ENCODE measurements at regions not wholly inside any gene's neighbourhood (a gene's known extent, or its start where the extent isn't known, plus 50 kb on each side); places are given as distances from the start of the nearest gene placed in this dataset.

GRCh38 chr4:138320831-138321230 is 78.7 kb upstream of the SLC7A11 start:
- DNase-seq (ENCODE audit: low read depth in 2 of 2), result no peak

DNA sequence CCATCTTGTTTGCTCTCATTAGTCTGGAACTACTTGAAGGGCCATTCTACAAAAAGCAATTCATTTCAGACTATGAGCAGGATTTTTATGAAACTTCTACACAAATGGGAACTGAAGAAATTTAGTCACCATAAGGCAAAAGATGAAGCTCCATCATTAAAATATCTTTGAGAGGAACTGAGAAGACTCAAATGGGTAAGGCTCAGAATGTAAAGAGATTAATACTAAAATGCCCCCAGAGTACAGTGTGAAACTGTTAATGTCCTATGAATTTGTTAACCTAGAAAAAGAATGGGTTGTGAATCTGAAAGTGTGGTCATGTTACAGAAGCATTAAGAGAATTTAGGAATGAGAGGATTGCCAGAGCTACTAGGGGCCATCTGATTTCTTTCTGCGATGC is 77.9 kb upstream of the SLC7A11 start:
- no peak for DNase-seq (ENCODE audit: low read depth in 2 of 2)

- DNase-seq (ENCODE audit: low read depth in 2 of 2), result no peak
Measured at GRCh38 chr4:138317175-138317748, 75.1 kb upstream of the SLC7A11 start.

DNA sequence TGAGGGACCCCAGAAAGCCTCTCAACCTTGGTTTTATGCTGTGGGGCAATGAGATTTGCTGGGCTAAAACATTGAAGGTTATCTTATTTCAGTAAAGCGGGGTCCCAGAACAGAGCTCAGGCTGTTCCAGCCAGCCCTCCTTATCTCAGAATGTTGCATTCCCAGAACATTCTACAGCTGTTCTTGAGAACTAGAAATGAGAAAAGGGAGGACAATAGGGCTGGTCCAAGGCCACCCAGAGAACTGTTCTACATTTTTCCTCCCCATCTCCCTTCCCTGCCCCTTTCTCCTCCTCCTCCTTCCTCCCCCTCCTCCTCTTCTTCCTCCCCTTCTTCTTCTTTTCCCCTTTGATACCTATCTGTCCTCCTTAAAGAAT is 70.4 kb upstream of the SLC7A11 start:
- no peak for DNase-seq (ENCODE audit: low read depth in 2 of 2)

DNA sequence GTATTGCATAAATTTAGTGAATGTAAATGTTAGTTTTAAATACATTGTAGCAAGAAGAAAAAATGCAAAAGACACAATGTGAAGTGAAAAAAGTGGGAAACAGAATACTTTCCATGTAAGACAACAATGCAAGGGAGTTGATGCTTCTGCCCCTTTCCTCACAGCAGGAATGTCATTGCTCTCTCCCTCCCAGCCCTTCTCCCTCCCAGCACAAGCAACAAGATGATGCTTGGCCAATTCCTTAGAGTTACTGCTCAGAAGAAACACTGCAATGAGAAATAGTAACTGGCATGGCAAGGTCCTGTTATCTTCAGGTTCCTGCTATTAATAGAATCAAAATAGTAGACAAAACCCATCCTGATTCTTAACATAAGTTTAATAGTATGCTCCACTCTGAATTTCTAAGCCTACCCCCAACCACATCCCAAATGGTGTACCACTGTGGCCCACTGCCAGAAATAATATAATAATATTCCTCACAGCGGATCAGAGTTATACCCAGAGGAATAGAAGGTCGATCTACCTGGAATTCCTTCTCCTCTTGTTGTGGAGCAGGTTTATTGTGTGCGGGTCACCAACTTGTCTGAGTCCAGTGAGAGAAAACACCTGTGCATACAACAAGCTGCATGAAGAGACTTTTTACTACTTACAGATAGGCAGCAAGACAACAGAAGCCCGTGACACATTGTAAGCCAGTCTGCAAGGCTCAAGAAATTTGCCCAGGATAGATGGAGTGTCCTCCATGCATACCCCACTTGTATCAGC is 69.8 kb upstream of the SLC7A11 start:
- DNase-seq (ENCODE audit: low read depth in 2 of 2), result no peak

- no peak for DNase-seq (ENCODE audit: low read depth in 2 of 2)
Measured at GRCh38 chr4:138310991-138311390, 68.8 kb upstream of the SLC7A11 start.

- no peak for DNase-seq (ENCODE audit: low read depth in 2 of 2)
Measured at GRCh38 chr4:138310498-138310897, 68.3 kb upstream of the SLC7A11 start.

DNA sequence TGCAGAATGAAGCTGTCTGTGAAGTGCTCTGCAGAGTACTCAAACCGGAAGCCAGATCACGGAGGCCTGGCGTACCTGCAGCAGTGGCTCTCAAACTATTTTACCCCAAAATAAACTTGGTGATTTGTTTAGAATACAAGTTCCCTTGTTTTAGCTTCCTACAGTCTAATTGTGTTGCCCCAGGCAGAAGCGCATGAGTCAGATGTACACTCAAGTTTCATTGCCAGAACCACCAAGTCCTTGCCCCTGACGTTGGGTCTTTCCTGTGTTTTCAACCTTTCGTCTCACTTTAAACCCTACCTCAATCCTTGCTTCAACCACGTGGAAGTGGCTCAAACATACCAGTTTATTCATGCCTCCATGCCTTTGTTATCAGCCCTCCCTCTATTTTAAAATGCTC is 66.2 kb upstream of the SLC7A11 start:
- no peak for DNase-seq (ENCODE audit: low read depth in 2 of 2)

DNA sequence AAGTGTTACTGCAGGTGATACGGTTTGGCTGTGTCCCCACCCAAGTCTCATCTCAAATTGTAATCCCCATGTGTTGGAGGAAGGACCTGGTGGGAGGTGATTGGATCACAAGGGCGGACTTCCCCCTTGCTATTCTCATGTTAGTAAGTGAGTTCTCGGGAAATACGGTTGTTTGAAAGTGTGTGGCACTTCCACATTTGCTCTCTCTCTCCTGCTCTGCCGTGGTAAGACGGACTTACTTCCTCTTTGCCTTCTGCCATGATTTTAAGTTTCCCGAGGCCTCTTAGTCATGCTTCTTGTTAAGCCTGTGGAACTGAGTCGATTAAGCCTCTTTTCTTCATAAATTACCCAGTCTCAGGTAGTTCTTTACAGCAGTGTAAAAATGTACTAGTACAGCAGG is 65.2 kb upstream of the SLC7A11 start:
- no peak for DNase-seq (ENCODE audit: low read depth in 2 of 2)

GRCh38 chr4:138305050-138305449 is 62.9 kb upstream of the SLC7A11 start:
- DNase-seq (ENCODE audit: low read depth in 2 of 2), result no peak

DNA sequence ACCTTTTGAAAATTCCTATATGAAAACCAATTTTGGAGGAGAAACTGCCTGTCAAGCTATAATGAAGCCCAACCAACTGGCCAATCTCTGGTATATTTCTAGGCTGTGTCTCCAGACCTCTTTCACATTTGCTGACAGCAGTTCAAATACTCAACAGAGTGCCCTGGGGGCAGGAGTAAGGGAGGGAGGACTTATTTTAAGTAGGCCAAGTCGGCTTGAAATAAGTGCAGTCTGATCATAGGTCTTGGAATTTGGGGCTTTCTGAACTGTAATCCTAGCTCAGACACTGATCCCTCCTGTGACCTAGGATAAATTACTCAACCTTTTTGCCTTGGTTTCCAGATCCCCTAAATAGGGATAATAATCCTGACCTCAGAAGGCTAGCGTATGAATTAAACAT is 59.4 kb upstream of the SLC7A11 start:
- DNase-seq (ENCODE audit: low read depth in 2 of 2), result no peak

DNA sequence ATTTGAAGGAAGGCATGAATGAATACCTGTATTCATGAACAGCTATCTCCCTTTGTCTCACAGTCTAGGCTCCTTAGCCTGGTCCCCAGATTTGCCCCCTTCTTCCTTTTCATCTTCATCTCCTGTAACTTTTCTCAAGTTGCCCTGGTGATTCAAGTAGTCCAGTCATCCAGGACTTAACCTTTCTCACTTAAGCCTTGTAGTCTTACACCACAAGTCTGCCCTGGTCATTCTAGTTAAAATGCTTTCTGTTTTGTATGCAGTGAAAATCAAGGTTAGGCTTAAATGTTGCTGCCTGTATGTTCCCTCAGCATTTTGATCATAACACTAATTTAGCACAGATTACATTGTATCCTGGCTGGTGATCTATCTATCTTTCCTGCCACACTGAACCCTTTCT is 58.5 kb upstream of the SLC7A11 start:
- DNase-seq (ENCODE audit: low read depth in 2 of 2), result no peak

DNA sequence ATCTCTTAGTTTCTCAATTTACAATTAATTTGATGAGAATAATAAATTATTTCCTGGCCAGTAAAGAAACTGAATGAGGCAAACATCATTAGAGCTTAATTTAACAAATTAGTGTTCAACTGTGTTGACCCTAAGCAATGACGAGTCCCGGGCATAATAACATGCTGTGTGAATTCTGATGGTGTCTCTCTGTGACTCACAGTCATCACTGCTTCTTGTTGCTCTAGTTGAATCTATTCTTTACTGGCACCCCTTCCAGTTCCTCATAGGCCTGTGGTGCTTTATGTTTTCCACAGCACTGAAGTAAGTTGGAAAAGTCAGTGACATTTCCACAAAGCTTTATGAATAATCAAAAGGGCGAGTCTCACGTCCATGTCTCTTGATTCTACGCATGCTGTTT is 57.7 kb upstream of the SLC7A11 start:
- DNase-seq (ENCODE audit: low read depth in 2 of 2), result no peak

- DNase-seq (ENCODE audit: low read depth in 2 of 2), result no peak
Measured at GRCh38 chr4:138298866-138299265, 56.7 kb upstream of the SLC7A11 start.

DNA sequence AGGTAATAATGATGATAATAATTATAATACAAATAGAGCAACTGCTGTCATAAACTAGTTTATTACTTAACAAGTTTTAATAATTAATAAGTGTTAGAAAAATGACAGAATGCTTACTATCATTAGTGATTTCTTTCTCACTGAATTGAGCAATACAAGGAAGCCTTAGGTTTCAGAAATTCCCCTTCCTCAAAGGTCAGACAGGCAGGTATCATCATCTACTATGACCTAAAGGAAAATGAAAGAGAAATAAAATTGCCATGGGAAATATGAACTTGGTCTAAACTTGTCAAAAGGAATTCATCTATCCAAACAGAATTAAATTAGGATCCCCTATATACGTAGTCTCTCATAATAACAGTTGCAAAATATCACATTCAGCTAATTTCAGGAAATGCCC is 56.3 kb upstream of the SLC7A11 start:
- no peak for DNase-seq (ENCODE audit: low read depth in 2 of 2)

GRCh38 chr4:138297743-138298405 is 55.7 kb upstream of the SLC7A11 start:
- DNase-seq (ENCODE audit: low read depth in 2 of 2), result no peak

DNA sequence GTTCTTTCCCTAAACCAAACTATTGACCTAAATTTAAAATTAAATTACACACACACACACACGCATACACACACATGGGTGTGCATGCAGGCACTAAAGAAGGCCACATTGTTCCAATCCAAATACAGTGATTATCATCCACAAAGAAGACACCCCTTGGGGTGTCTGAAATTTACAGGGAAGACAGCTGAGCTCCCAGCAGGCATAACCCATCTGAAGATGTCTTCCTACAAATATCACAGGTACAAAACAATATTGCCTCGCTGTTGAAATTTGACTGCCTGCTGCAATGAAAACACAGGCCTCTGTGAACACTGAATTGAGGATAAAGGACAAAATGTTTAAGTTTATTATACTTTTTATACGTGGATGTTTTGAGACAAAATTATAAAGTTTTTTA is 50.2 kb upstream of the SLC7A11 start:
- DNase-seq (ENCODE audit: low read depth in 2 of 2), result no peak
